Liver (tissue), 8 donors: ENCODE measurements at regions not wholly inside any gene's neighbourhood (a gene's known extent, or its start where the extent isn't known, plus 50 kb on each side); places are given as distances from the start of the nearest gene placed in this dataset.

Experiments
- DNase-seq: peaks from one replicate; pipeline ENCODE4 v3.0.0-alpha.2; 2017; ENCODE audit warnings: low spot score
- H3K27ac ChIP-seq, 2 donors: one replicate each; pipeline ENCODE4 v1.7.0; 2013; ENCODE audit warnings: inconsistent platforms in 2 of 2, low read length in 2 of 2, control low read depth in 1 of 2, low read depth in 1 of 2, mild to moderate bottlenecking in 1 of 2
- H3K27me3 ChIP-seq, 4 donors: one replicate each; pipeline versions ENCODE4 v1.6.1 to v1.7.0; 2013; ENCODE audit warnings: low read length in 3 of 4, inconsistent platforms in 1 of 4, mild to moderate bottlenecking in 1 of 4, moderate library complexity in 1 of 4; ENCODE audit not compliant: control insufficient read depth in 4 of 4, insufficient read depth in 4 of 4
- H3K36me3 ChIP-seq, 4 donors: one replicate each; pipeline versions ENCODE4 v1.6.1 to v1.7.0; 2013; ENCODE audit warnings: low read length in 3 of 4, mild to moderate bottlenecking in 3 of 4, low read depth in 1 of 4, moderate library complexity in 1 of 4; ENCODE audit not compliant: control insufficient read depth in 4 of 4, insufficient read depth in 3 of 4
- H3K4me1 ChIP-seq, 4 donors: one replicate each; pipeline versions ENCODE4 v1.6.1 to v1.7.0; 2013; ENCODE audit warnings: low read length in 3 of 4, mild to moderate bottlenecking in 3 of 4, moderate library complexity in 1 of 4; ENCODE audit not compliant: control insufficient read depth in 4 of 4, insufficient read depth in 4 of 4
- H3K4me3 ChIP-seq, 3 donors: one replicate each; pipeline versions ENCODE4 v1.6.1 to v1.7.0; 2013; ENCODE audit warnings: low read length in 3 of 3, control low read depth in 1 of 3, low read depth in 1 of 3, mild to moderate bottlenecking in 1 of 3
- H3K9ac ChIP-seq, 2 donors: one replicate each; pipeline ENCODE4 v1.7.0; 2013; ENCODE audit warnings: low read length in 2 of 2, mild to moderate bottlenecking in 2 of 2, moderate library complexity in 2 of 2, control low read depth in 1 of 2, low read depth in 1 of 2
- H3K9me3 ChIP-seq, 4 donors: one replicate each; pipeline versions ENCODE4 v1.6.1 to v1.7.0; 2013; ENCODE audit warnings: low read length in 3 of 4; ENCODE audit not compliant: control insufficient read depth in 4 of 4
- ATF3 ChIP-seq: IDR thresholded peaks from 2 replicates; pipeline ENCODE4 v1.6.1; 2016; ENCODE audit warnings: antibody characterized with exemption
- CTCF ChIP-seq: fragments of 150-350 bp; IDR thresholded peaks from 2 replicates; pipeline ENCODE4 v1.5.1; 2017; ENCODE audit warnings: improper control_type of control experiment, low read depth, low read length; ENCODE audit not compliant: missing input control
- FOXA2 ChIP-seq: IDR thresholded peaks from 2 replicates; pipeline ENCODE4 v1.6.1; 2016; ENCODE audit warnings: antibody characterized with exemption
- GABPA ChIP-seq, 2 donors: IDR thresholded peaks in 1 of 2; conservative IDR thresholded peaks in 1 of 2; 2 replicates each; pipeline ENCODE4 v1.6.1; 2016; ENCODE audit warnings: antibody characterized with exemption in 2 of 2, mild to moderate bottlenecking in 1 of 2, moderate library complexity in 1 of 2
- HNF4G ChIP-seq: IDR thresholded peaks from 2 replicates; pipeline ENCODE4 v1.6.1; 2016; ENCODE audit warnings: antibody characterized with exemption
- MAX ChIP-seq: IDR thresholded peaks from 2 replicates; pipeline ENCODE4 v1.6.1; 2016; ENCODE audit warnings: antibody characterized with exemption
- NR2F2 ChIP-seq: IDR thresholded peaks from 2 replicates; pipeline ENCODE4 v1.6.1; 2016; ENCODE audit warnings: antibody characterized with exemption
- REST ChIP-seq: IDR thresholded peaks from 2 replicates; pipeline ENCODE4 v1.6.1; 2016; ENCODE audit warnings: antibody characterized with exemption, mild to moderate bottlenecking
- RXRA ChIP-seq, 2 donors: IDR thresholded peaks; 2 replicates each; pipeline ENCODE4 v1.6.1; 2017 to 2018; ENCODE audit warnings: antibody characterized with exemption in 2 of 2, mild to moderate bottlenecking in 1 of 2
- SP1 ChIP-seq: IDR thresholded peaks from 2 replicates; pipeline ENCODE4 v1.6.1; 2018; ENCODE audit warnings: antibody characterized with exemption, mild to moderate bottlenecking
- TAF1 ChIP-seq: conservative IDR thresholded peaks from 2 replicates; pipeline ENCODE4 v1.6.1; 2016; ENCODE audit warnings: antibody characterized with exemption, mild to moderate bottlenecking
- YY1 ChIP-seq: IDR thresholded peaks from 2 replicates; pipeline ENCODE4 v1.6.1; 2016; ENCODE audit warnings: antibody characterized with exemption, mild to moderate bottlenecking
- ZBTB33 ChIP-seq: IDR thresholded peaks from 2 replicates; pipeline ENCODE4 v1.6.1; 2016; ENCODE audit warnings: antibody characterized with exemption
- WGBS: extraction: QIAGEN DNeasy Blood & Tissue Kit; methylation state at CpG from one replicate; pipeline ENCODE4 v1.1.7; 2013; 5-methylcytosine and 5-hydroxymethylcytosine counted together
- donor health status: healthy.
- donor health status: healthy.
- donor health status: healthy.
- donor health status: healthy.
- donor health status: healthy.

- TF ChIP-seq YY1 (no peak), SP1 (no peak), GABPA (IDR thresholded peaks at IDR 0.05 in 1 of 2, conservative IDR thresholded peaks at IDR 0.05 in 1 of 2) (no peak), TAF1 (no peak), RXRA (IDR thresholded peaks at IDR 0.05) (no peak), CTCF (no peak), ATF3 (no peak), HNF4G (no peak)
- H3K9me3 ChIP-seq = no peaks in the 10 kb centered on the region
- H3K36me3 ChIP-seq = no peaks in the 10 kb centered on the region
- no peak for DNase-seq
- no peak overlapping the region for H3K4me3 ChIP-seq
- 43% methylated on average over 2 of the region's 2 CpGs for WGBS
- no peak overlapping the region for H3K9ac ChIP-seq
- no peak overlapping the region for H3K27ac ChIP-seq
- H3K4me1 ChIP-seq = no peaks in the 10 kb centered on the region
- peaks cover 0 to 3% (median 0%) of the 10 kb centered on the region in 4 donors for H3K27me3 ChIP-seq
Observed at GRCh38 chr13:105871326-105871725, 664.1 kb downstream of the EFNB2 start.

- no peak overlapping the region for H3K4me3 ChIP-seq
- WGBS = 88% methylated on average over 5 of the region's 5 CpGs
- no peak for DNase-seq
- no peaks in the 10 kb centered on the region for H3K27me3 ChIP-seq
- H3K27ac ChIP-seq = no peak overlapping the region
- TF ChIP-seq TAF1 (no peak), YY1 (no peak), FOXA2 (no peak), MAX (no peak), CTCF (no peak), HNF4G (no peak), ATF3 (no peak), ZBTB33 (no peak), SP1 (no peak), GABPA (IDR thresholded peaks at IDR 0.05 in 1 of 2, conservative IDR thresholded peaks at IDR 0.05 in 1 of 2) (no peak), REST (no peak), NR2F2 (no peak)
- H3K9ac ChIP-seq = no peak overlapping the region
- H3K36me3 ChIP-seq = no peaks in the 10 kb centered on the region
- peaks cover 0 to 2% (median 0%) of the 10 kb centered on the region in 4 donors for H3K9me3 ChIP-seq
- no peaks in the 10 kb centered on the region for H3K4me1 ChIP-seq
Observed at GRCh38 chr13:105863300-105863920, 672.1 kb downstream of the EFNB2 start.
